PFSK-1 (cell line): ENCODE measurements at regions not wholly inside any gene's neighbourhood (a gene's known extent, or its start where the extent isn't known, plus 50 kb on each side); places are given as distances from the start of the nearest gene placed in this dataset.

Experiments
- POLR2AphosphoS5 ChIP-seq: IDR thresholded peaks from 2 replicates; pipeline ENCODE4 v1.6.1; 2012; ENCODE audit warnings: low read depth, mild to moderate bottlenecking, control low read depth, low read length, moderate library complexity
- TAF1 ChIP-seq: IDR thresholded peaks from 2 replicates; pipeline ENCODE4 v1.6.1; 2012; ENCODE audit warnings: low read length, control low read depth, borderline replicate concordance; ENCODE audit not compliant: insufficient read depth

DNA sequence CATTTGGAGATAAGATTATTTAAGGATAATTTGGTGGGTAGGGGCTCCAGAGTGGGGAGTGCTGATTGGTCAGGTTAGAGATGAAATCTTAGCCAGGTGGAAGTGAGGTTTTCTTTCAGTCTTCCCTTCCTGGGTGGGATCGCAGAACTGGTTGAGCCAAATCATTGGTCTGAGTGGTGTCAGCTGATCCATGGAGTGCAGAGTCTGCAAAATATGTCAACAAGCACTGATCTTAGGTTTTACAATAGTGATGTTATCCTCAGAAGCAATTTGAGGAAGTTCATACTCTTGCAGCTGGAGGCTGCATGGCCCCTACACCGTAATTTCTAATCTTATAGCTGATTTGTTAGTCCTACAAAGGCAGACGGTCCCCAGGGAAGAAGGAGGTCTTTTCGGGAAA is 1483.4 kb upstream of the ZEB2 start:
- TF ChIP-seq POLR2AphosphoS5 (no peak), TAF1 (no peak)
